AG09319 (cell line): ENCODE measurements at regions not wholly inside any gene's neighbourhood (a gene's known extent, or its start where the extent isn't known, plus 50 kb on each side); places are given as distances from the start of the nearest gene placed in this dataset.

ENCODE experiments used
- DNase-seq: peaks from one replicate; pipeline ENCODE4 v3.0.0-alpha.2; 2010; ENCODE audit warnings: low read depth; ENCODE audit errors: extremely low read depth
- TF ChIP-seq, protein P1 (sequence below): IDR thresholded peaks from 2 replicates; pipeline ENCODE4 v1.5.1; 2011; ENCODE audit warnings: low read depth, mild to moderate bottlenecking, inconsistent platforms, low read length, moderate library complexity

DNA sequence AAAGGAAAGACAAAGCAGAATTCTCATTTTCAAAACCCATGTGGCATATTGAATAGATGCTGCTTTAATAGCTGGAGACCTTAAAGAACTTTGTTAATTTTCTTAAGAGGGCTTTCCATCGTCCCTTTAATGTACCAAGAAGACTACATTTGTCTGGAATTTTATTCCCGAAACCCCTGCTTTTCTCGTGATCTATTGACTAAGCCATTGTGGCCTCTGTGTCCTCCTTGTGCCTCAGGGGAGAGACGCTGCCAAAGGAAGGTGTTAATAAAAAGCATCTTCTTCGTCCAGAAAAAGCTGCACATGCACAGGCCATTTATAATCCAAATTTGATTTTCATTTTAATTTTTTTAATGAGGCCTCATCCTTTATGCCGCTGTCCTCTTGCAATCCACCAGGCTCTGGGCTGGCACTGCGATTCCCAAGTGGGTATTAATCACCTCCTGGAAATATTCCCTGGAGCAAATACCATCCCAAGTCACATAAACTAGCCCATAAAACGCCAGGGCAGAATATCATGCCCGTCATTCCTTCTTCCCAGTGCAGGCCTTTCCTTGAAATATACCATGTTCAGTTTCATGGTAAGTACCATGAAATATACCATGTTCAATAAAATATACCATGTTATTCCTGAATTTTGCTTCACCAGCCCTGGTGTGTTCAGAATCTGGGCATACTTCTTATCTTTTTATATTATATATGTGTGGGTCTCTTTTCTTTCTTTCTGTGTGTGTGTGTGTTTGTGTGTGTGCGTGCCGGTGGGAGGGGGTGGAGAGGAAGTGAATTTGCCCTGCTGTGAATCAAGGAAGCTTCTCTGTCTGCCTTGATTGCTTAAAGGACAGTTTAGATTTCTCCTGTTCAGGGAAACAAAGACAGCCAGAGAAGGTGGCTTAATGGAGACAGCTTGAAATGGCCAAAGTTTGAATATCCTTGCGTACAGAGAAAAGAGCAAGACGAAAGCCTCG is 147.6 kb downstream of the PHETA1 start:
- no peak for DNase-seq

DNA sequence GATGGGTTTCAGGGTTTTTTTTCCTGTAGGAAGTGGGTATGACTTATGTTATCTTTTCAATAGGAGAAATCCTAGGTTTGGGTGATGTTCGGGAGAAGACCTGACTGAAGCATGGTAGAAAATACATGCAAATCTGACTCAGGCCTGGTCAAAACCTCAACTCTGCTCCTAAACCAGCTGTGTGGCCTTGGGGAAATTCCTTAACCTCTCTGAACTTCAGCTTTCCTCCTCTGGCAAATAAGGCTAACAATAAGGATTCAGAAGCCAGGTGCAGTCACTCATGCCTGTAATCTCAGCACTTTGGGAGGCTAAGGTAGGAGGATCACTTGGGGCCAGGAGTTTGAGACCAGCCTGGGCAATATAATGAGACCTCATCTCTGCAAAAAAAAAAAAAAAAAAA is 148.5 kb downstream of the PHETA1 start:
- TF ChIP-seq, protein P1, sequence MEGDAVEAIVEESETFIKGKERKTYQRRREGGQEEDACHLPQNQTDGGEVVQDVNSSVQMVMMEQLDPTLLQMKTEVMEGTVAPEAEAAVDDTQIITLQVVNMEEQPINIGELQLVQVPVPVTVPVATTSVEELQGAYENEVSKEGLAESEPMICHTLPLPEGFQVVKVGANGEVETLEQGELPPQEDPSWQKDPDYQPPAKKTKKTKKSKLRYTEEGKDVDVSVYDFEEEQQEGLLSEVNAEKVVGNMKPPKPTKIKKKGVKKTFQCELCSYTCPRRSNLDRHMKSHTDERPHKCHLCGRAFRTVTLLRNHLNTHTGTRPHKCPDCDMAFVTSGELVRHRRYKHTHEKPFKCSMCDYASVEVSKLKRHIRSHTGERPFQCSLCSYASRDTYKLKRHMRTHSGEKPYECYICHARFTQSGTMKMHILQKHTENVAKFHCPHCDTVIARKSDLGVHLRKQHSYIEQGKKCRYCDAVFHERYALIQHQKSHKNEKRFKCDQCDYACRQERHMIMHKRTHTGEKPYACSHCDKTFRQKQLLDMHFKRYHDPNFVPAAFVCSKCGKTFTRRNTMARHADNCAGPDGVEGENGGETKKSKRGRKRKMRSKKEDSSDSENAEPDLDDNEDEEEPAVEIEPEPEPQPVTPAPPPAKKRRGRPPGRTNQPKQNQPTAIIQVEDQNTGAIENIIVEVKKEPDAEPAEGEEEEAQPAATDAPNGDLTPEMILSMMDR, result no peak
- no peak for DNase-seq

More for the DNA sequence above, 147.6 kb downstream of the PHETA1 start:
- TF ChIP-seq, protein P1, result no peak

DNA sequence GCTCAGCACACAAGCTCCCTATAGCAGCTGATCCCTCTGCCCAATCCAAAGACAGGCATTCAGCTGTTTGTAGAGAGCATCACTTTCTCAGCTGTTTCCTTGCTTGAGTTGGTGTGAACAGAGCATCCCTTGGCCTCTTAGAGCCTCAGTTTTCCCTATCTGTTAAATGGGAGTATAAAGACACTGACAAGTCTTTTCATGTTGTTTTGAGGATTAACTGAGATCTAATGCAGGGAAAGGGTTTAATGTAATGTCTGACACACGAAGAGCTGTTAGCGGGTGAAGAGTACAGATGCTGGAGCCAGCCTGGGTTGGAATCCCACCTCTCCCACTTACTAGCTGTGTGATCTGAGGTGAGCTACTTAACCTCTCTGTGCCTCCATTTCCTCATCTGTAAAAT is 149.5 kb downstream of the PHETA1 start:
- DNase-seq, result no peak
- TF ChIP-seq, protein P1, result no peak

DNA sequence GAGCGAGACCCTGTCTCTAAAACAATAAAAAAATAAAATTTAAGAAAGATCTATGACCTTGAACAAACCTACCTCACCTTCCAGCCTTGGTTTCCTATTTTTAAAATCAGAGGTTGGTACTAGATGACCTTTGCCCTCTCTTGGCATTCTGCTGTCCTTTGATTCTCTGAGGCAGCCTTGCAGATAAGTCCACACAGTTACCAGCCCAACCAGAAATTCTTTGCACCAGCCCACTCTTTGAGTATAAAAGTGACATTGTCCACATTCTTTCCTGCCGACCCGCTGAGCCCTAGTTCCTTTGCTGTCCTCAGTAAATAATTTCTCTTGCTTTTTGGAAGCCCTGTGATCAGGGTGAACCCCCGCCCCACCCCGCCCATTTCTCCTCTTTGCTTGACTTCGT is 150.4 kb downstream of the PHETA1 start:
- TF ChIP-seq, protein P1, result no peak
- DNase-seq, result no peak

DNA sequence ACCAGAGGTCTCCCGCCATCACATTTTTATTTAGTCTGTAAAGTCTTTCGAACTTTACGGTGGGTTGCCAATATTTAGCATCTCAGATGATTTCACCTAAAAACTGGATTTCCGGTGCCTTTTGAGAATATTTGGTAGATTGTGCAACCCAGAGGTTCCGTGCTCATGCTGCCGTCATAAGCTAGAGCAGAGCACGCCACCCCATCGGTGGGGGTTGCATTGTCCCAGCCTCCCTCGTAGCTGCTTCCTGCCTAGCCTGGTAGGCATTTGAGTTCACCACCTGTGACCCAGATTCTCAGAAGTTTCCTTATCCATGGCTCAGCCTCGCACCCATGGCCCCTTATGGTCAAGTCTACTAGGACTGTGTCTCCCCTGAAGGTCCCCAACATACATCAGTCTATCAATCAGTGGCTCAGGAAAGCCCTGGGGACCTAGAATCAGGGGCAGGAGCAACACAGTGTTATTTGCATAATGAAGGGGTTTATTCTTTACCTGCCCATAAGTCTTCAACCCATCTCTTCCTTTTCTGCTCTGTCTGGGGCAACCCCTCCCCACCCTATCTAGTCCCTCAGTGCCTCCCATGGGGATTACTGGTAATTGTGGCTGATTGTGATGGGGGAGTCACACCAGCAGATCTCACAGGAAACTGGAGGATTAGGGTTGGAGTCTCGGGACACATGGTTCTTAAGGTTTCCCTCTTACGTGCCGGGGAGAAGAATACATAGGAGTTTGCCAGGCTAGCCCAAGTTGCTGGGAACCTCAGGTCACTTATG is 152.3 kb downstream of the PHETA1 start:
- no peak for DNase-seq
- TF ChIP-seq, protein P1, result no peak

DNA sequence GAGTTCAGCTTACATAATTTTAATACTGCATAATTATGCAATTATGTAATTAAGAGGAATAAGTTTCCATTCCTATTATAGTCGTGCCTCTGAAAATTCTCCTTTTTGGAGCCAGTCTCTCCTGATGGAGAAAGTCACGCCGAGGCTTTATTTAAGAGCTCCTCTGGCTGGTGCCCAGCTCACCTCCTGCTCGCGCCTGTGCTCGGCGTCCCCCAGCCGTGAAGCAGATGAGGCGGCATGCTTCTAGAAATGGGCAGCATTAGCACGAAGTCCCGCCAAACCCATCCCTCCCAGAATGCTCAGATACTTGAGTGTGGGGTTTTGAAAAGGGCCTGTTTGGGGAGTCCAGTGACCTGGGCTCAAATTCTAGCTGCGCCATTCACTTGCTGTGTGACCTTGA is 153.0 kb downstream of the PHETA1 start:
- DNase-seq, result no peak
- TF ChIP-seq, protein P1, result no peak

DNA sequence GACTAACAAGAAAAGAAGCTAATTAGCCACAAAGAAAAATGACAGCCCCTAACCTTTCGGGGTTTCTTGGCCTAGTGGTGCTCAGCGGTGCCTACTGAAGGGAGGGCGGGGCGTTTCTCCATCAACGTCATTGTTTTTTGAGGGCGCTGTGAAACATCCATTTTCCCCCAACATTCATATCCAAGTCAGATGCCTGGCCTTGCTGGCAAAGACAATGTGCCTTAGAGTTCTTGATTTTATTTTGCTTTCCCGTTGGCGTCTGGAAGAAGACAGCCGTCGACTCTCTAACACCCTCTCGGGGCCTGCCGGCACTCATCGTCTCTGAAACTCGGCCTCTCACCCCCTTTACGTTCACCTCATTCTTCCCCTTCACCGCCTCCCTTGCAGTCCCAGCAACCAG is 154.5 kb downstream of the PHETA1 start:
- TF ChIP-seq, protein P1, result no peak
- no peak for DNase-seq
